HFFc6 (cell line): ENCODE measurements at regions not wholly inside any gene's neighbourhood (a gene's known extent, or its start where the extent isn't known, plus 50 kb on each side); places are given as distances from the start of the nearest gene placed in this dataset.

ENCODE experiments used
- DNase-seq: peaks from one replicate; pipeline ENCODE4 v3.0.0-alpha.2; 2018
- H3K27ac Mint-ChIP-seq: 2 replicates; pipeline ENCODE4 v1.8.0; 2020; ENCODE audit warnings: mild to moderate bottlenecking, mixed read lengths
- H3K27me3 Mint-ChIP-seq: 2 replicates; pipeline ENCODE4 v1.8.0; 2021; ENCODE audit warnings: mild to moderate bottlenecking, moderate library complexity, mixed read lengths; ENCODE audit not compliant: insufficient read depth
- H3K36me3 Mint-ChIP-seq: 2 replicates; pipeline ENCODE4 v1.8.0; 2021; ENCODE audit warnings: low read depth, mixed read lengths
- H3K4me1 Mint-ChIP-seq: 2 replicates; pipeline ENCODE4 v1.8.0; 2020; ENCODE audit warnings: low read depth, mixed read lengths
- H3K4me3 Mint-ChIP-seq: 2 replicates; pipeline ENCODE4 v1.8.0; 2020; ENCODE audit warnings: mild to moderate bottlenecking, moderate library complexity, mixed read lengths
- H3K9me3 Mint-ChIP-seq: 2 replicates; pipeline ENCODE4 v1.8.0; 2020; ENCODE audit warnings: mild to moderate bottlenecking, mixed read lengths
- TF ChIP-seq, protein P1 (sequence below): fragments of 200-600 bp; sonication (generic); IDR thresholded peaks from 2 replicates; pipeline ENCODE4 v1.5.0; 2021; ENCODE audit warnings: antibody characterized with exemption, mild to moderate bottlenecking

DNA sequence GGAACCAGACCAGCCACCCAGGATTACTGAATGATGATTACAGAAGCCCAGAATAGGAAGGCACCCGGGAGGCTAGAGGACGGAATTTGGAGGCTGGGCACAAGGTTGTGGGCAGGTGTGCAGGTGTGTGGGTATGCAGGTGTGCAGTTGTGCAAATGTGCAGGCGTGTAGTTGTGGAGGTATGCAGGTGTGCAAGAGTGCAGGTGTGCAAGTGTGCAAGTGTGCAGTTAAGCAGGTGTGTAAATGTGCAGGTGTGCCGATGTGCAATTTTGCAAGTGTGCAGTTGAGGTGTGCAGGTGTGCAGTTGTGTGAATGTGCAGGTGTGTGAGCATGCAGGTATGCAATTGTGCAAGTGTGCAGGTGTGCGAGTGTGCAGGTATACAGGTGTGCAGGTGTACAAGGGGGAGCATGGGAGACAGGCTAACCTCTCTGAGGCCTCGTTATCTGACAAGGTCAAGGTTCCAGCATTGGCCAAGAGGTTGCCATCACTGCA, 131.8 kb downstream of the KCTD15 start:
- Mint-ChIP-seq H3K27me3 (peaks cover 12% of the 10 kb centered on the region), H3K9me3 (peaks cover 19% of the 10 kb centered on the region), H3K27ac (no peak overlapping the region), H3K36me3 (no peaks in the 10 kb centered on the region), H3K4me1 (no peaks in the 10 kb centered on the region), H3K4me3 (no peak overlapping the region)
- DNase-seq: no peak
- TF ChIP-seq, protein P1, sequence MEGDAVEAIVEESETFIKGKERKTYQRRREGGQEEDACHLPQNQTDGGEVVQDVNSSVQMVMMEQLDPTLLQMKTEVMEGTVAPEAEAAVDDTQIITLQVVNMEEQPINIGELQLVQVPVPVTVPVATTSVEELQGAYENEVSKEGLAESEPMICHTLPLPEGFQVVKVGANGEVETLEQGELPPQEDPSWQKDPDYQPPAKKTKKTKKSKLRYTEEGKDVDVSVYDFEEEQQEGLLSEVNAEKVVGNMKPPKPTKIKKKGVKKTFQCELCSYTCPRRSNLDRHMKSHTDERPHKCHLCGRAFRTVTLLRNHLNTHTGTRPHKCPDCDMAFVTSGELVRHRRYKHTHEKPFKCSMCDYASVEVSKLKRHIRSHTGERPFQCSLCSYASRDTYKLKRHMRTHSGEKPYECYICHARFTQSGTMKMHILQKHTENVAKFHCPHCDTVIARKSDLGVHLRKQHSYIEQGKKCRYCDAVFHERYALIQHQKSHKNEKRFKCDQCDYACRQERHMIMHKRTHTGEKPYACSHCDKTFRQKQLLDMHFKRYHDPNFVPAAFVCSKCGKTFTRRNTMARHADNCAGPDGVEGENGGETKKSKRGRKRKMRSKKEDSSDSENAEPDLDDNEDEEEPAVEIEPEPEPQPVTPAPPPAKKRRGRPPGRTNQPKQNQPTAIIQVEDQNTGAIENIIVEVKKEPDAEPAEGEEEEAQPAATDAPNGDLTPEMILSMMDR: no peak

- Mint-ChIP-seq H3K9me3 (peaks cover 25% of the 10 kb centered on the region), H3K27me3 (peaks cover 11% of the 10 kb centered on the region)
Observed at GRCh38 chr19:33933931-33934330, 137.3 kb downstream of the KCTD15 start.

DNA sequence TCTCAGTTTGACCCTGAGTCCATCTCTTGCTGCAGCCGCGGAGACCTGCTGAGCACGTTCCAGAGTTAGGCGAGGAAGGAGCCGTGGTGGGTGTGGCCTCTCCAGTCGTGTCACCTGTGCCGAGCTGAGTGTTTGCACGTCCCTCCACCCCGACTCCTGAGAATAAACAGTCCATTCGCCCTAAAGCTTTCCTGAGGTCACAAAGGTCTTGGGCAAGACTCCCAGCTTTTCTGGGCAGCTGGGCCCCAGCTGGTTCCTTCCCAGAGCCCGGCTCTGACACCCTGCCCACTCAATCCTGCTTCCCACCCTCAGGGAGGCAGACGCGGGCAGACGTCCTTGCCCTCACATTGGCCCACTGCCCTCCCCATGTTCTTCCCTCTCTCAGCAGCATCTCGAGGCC, 142.2 kb downstream of the KCTD15 start:
- Mint-ChIP-seq H3K4me1 (no peaks in the 10 kb centered on the region), H3K27ac (no peak overlapping the region), H3K27me3 (peaks cover 12% of the 10 kb centered on the region), H3K9me3 (peaks cover 40% of the 10 kb centered on the region), H3K4me3 (no peak overlapping the region), H3K36me3 (peaks cover 11% of the 10 kb centered on the region)
- no peak for DNase-seq
- TF ChIP-seq, protein P1: no peak

More at GRCh38 chr19:33933931-33934330, 137.3 kb downstream of the KCTD15 start:
- TF ChIP-seq, protein P1: no peak
- Mint-ChIP-seq H3K4me1 (no peaks in the 10 kb centered on the region), H3K4me3 (no peak overlapping the region), H3K36me3 (peaks cover 8% of the 10 kb centered on the region), H3K27ac (no peak overlapping the region)
- no peak for DNase-seq

DNA sequence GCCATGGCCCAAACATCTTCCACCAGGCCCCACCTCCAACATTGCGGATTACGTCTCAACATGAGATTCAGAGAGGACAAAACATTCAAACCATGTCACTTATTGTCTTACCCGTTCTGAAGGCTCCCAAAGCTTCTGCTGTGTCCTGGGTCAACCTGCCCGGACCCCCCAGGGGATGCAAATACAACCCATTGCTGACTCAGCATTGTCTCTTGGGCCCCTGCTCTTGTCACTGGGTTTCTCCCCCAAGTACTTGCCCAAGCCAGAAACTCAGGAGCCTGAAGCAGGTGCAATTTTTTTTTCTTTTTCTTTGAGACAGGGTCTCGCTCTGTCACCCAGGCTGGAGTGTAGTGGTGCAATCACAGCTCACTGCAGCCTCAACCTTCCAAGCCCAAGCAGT, 144.5 kb downstream of the KCTD15 start:
- Mint-ChIP-seq H3K9me3 (peaks cover 26% of the 10 kb centered on the region), H3K27me3 (peaks cover 12% of the 10 kb centered on the region), H3K36me3 (0 out of 2 replicates have a peak, but pooled peaks cover 4% of the 10 kb centered on the region), H3K27ac (no peak overlapping the region), H3K4me3 (no peak overlapping the region), H3K4me1 (no peaks in the 10 kb centered on the region)
- TF ChIP-seq, protein P1: no peak
- no peak for DNase-seq

DNA sequence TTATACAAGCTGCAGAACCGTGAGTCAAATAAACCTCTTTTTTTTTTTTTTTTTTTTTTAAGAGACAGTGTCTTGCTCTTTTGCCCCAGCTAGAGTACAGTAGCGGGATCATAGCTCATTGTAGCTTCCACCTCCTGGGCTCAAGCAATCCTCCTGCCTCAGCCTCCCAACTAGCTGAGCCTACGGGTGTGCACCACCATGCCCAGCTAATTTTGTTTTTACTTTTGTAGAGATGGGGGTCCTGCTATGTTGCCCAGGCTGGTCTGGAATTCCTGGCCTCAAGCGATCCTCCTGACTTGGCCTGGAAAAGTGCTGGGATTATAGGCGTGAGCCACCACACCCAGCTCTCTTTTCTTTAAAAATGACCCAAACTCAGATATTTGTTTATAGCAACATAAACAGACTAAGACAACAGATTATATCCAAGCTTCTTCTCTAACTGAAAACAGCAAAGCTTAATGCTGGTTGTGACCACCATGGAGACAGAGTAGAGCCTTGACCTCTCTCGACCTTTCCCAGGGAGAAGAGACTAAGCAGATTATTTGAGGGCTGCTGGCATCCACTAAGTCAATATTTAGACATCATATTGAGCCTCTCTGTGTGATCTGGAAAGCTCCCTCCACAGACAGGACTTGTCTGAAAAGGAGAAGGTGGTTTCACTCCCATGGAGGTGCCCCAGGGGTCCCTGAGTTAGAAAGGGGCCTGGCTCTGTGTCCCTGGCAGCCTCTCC, 150.0 kb downstream of the KCTD15 start:
- Mint-ChIP-seq H3K4me3 (no peak overlapping the region), H3K9me3 (peaks cover 23% of the 10 kb centered on the region), H3K27ac (no peak overlapping the region), H3K4me1 (no peaks in the 10 kb centered on the region), H3K27me3 (peaks cover 7% of the 10 kb centered on the region), H3K36me3 (0 out of 2 replicates have a peak, but pooled peaks cover 3% of the 10 kb centered on the region)
- no peak for DNase-seq
- TF ChIP-seq, protein P1: no peak
